Peyer's patch (tissue), 4 donors: ENCODE measurements at regions not wholly inside any gene's neighbourhood (a gene's known extent, or its start where the extent isn't known, plus 50 kb on each side); places are given as distances from the start of the nearest gene placed in this dataset.

Experiments
- DNase-seq, 3 donors: peaks; one replicate each; pipeline ENCODE4 v3.0.0-alpha.2; 2017 to 2019
- H3K27ac ChIP-seq, 4 donors: fragments of 200-600 bp; sonication (generic); one replicate each; pipeline ENCODE4 v1.5.1; 2016 to 2019
- H3K27me3 ChIP-seq, 2 donors: fragments of 200-600 bp; sonication (generic); one replicate each; pipeline ENCODE4 v1.5.1; 2019
- H3K36me3 ChIP-seq, 3 donors: fragments of 200-600 bp; sonication (generic); one replicate each; pipeline ENCODE4 v1.5.1; 2016 to 2019
- H3K4me1 ChIP-seq, 4 donors: fragments of 200-600 bp; sonication (generic); one replicate each; pipeline ENCODE4 v1.5.1; 2016 to 2019
- H3K4me3 ChIP-seq, 4 donors: fragments of 200-600 bp; sonication (generic); 1 replicate in 3 of 4; 2 replicates in 1 of 4; pipeline ENCODE4 v1.5.1; 2016 to 2019; ENCODE audit warnings: mild to moderate bottlenecking in 1 of 4
- H3K9me3 ChIP-seq, 4 donors: fragments of 200-600 bp; sonication (generic); one replicate each; pipeline ENCODE4 v1.5.1; 2016 to 2019; ENCODE audit warnings: mild to moderate bottlenecking in 1 of 4
- POLR2A ChIP-seq, 2 donors: fragments of 450-650 bp; IDR thresholded peaks; one replicate each; pipeline ENCODE4 v1.5.1; 2017; ENCODE audit warnings: antibody characterized with exemption in 2 of 2, mild to moderate bottlenecking in 2 of 2, moderate library complexity in 2 of 2
- TF ChIP-seq, protein P1 (sequence below), 6 experiments: fragments of 450-650 bp in 4 of 6; fragments of 200-600 bp in 2 of 6; sonication (generic) in 1 of 6; IDR thresholded peaks; one replicate each; pipeline ENCODE4 v1.5.1; 2017 to 2019; ENCODE audit warnings: antibody characterized with exemption in 6 of 6, mild to moderate bottlenecking in 3 of 6, moderate library complexity in 1 of 6

DNA sequence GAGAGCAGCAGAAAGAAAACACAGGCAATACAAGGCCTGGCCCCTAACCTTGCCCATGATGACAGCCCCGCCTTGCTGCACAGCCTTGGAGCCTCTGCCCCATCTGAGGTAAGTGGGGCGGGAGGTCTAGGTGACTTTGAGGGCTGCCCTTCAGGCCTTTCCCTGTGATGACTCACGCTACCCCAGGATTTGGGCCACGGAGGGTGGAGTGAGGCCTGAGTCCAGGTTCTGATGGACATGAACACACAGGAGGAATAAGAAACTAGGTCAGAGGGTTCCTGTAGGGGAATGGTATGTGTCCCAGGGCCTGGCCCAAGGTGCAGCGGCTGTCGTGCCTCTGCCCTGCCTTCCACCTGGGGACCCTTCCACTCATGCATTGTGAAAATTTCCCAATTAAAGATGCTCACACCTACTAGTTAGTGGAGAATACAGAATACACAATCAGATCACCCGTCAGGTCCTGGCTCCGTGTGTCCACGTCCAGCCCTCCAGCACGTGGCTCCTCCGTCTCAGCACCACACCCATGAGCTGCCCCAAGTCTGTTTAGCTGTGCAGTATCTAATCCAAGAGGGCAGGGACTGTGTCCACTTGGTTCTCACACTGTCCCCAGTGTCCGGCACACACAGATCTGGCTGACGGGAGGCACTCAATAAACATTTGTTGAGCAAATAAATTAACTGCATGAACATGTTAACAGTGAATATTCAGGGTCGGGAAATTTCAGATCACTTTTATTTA lies 111.0 kb downstream of the CHST1 start:
- Histone ChIP-seq H3K4me3 (no peak overlapping the region), H3K27me3 (no peaks in the 10 kb centered on the region), H3K9me3 (no peaks in the 10 kb centered on the region), H3K36me3 (no peaks in the 10 kb centered on the region), H3K27ac (no peak overlapping the region), H3K4me1 (no peaks in the 10 kb centered on the region)
- TF ChIP-seq POLR2A (IDR thresholded peaks at IDR 0.05), result no peak
- TF ChIP-seq, protein P1, sequence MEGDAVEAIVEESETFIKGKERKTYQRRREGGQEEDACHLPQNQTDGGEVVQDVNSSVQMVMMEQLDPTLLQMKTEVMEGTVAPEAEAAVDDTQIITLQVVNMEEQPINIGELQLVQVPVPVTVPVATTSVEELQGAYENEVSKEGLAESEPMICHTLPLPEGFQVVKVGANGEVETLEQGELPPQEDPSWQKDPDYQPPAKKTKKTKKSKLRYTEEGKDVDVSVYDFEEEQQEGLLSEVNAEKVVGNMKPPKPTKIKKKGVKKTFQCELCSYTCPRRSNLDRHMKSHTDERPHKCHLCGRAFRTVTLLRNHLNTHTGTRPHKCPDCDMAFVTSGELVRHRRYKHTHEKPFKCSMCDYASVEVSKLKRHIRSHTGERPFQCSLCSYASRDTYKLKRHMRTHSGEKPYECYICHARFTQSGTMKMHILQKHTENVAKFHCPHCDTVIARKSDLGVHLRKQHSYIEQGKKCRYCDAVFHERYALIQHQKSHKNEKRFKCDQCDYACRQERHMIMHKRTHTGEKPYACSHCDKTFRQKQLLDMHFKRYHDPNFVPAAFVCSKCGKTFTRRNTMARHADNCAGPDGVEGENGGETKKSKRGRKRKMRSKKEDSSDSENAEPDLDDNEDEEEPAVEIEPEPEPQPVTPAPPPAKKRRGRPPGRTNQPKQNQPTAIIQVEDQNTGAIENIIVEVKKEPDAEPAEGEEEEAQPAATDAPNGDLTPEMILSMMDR (IDR thresholded peaks at IDR 0.05), result no peak
- no peak for DNase-seq

DNA sequence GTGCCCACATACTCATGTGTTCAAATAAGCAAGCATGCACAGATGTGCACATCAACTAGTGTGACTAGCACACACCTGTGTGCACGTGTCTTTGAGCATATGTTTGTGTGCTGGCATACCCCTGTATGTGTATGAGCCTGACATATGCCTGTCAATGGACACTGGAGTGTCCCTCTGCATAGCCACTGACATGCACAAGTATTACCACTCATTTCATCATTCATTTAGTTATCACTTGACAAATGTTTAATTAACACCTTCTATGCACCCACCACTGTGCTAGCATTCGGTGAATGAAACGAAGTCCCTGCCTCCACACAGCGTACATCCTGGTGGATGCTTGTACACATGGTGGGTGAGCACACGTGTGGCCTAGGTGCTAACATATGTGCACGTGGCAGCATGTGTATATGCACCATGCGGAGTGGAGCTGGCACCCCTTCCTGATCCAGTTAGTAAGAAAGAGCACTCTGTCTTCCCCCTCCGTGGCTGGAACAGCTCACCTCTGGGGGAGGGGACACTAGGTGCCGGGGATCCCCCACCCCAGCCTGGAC lies 112.0 kb downstream of the CHST1 start:
- DNase-seq, result no peak
- Histone ChIP-seq H3K27ac (no peak overlapping the region), H3K4me3 (no peak overlapping the region), H3K27me3 (no peaks in the 10 kb centered on the region), H3K4me1 (no peaks in the 10 kb centered on the region), H3K36me3 (no peaks in the 10 kb centered on the region), H3K9me3 (no peaks in the 10 kb centered on the region)
- TF ChIP-seq, protein P1 (IDR thresholded peaks at IDR 0.05), result no peak
- TF ChIP-seq POLR2A (IDR thresholded peaks at IDR 0.05), result no peak

DNA sequence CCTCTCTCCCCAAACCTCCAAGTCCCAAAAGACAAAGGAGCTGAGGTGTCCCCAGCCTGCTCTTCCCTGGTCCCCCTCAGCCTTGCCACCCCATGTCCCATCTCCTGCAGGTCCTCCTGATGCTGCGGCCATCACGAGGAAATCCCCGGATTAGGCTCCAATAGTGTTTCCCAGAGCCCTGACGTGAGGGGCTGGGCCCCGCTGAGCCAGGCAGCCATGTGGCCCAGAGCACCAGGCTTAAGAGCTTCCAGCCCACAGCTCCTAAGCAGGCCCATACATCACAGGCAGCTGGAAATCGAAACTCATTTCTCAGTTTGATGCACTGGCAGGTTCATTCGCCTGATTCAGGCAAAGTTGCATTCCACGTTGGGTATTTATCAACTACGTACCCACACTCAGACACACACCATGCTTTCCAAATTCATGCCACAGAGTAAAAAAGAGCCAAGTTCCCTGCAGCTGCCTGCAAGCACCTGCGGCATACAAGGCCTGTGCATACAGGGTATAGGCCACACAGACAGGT lies 114.2 kb downstream of the CHST1 start:
- no peaks in the 10 kb centered on the region for H3K27me3 ChIP-seq
- no peak for DNase-seq
- no peak overlapping the region for H3K27ac ChIP-seq
- no peak for TF ChIP-seq POLR2A (IDR thresholded peaks at IDR 0.05)
- TF ChIP-seq, protein P1 (IDR thresholded peaks at IDR 0.05), result no peak
- no peak overlapping the region for H3K4me3 ChIP-seq
- H3K9me3 ChIP-seq, result no peaks in the 10 kb centered on the region
- no peaks in the 10 kb centered on the region for H3K4me1 ChIP-seq
- H3K36me3 ChIP-seq, result no peaks in the 10 kb centered on the region

DNA sequence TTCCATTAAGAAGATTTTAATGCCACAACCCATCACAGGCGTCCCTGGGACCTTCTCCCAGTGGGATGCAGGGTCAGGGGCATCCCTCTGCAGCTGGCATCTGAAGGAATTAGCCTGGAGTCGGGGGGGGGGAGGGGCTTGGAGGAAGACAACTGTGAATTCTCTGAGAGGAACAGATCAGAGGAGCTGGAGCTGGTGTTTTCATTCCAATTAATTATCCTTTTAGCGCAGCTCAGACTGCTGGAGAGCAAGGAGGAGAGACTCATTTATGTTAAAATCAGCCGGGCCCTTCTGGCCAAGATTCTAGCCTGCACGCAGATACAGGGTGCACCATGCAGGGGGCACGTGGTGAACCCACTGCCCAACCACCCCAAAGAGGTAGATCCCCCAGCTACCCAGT lies 116.2 kb downstream of the CHST1 start:
- H3K9me3 ChIP-seq, result no peaks in the 10 kb centered on the region
- no peak for DNase-seq
- H3K27ac ChIP-seq, result no peak overlapping the region
- H3K4me1 ChIP-seq, result no peaks in the 10 kb centered on the region
- no peaks in the 10 kb centered on the region for H3K36me3 ChIP-seq
- no peaks in the 10 kb centered on the region for H3K27me3 ChIP-seq
- TF ChIP-seq, protein P1 (IDR thresholded peaks at IDR 0.05), result no peak
- no peak for TF ChIP-seq POLR2A (IDR thresholded peaks at IDR 0.05)
- no peak overlapping the region for H3K4me3 ChIP-seq

DNA sequence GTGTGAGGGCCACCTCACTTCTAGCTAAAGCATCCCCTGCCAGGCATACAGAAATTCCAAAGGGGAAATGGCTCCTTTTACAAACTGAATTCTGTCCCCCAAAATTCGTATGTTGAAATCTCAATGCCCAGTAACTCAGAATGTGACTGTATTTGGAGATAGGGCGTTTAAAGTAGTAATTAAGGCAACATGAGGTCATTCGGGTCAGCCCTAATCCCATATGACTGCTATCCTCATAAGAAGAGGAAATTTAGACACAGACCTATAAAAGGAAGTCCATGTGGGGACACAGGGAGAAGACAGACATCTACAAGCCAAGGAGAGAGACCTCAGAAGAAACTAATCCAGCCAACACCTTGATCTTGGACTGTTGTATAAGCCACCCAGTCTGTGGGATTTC lies 119.1 kb downstream of the CHST1 start:
- Histone ChIP-seq H3K36me3 (no peaks in the 10 kb centered on the region), H3K4me1 (no peaks in the 10 kb centered on the region), H3K27ac (no peak overlapping the region), H3K4me3 (no peak overlapping the region), H3K27me3 (no peaks in the 10 kb centered on the region), H3K9me3 (no peaks in the 10 kb centered on the region)
- no peak for DNase-seq
- no peak for TF ChIP-seq POLR2A (IDR thresholded peaks at IDR 0.05)
- TF ChIP-seq, protein P1 (IDR thresholded peaks at IDR 0.05), result no peak
